ENCODE measurements at regions not wholly inside any gene's neighbourhood (a gene's known extent, or its start where the extent isn't known, plus 50 kb on each side); places are given as distances from the start of the nearest gene placed in this dataset.

DNA sequence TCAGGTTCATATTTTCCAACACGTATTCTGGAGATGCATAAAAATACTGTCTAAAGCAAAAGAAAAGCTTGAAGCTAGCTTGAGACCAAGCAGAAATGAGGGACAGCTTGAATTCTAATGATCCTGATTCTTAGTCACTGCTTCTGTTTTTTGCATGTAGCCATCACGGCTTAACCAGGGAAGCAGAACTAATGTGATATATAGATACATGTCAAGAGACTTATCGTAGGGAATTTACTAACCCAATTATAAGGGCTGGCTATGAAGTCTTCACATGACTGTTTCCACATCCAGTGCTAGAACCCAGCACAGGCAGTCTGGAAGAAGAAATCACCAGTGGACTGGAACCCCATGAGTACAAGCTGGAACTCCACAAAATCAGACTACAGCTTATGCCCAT, 85.2 kb upstream of the SLIT2 start:
- no peak for TF ChIP-seq POLR2A (IDR thresholded peaks at IDR 0.05; ENCODE audit: low read depth, low read length)
- no peak for TF ChIP-seq TAF1 (IDR thresholded peaks at IDR 0.05; ENCODE audit: borderline replicate concordance, low read depth, low read length)
- no peak for TF ChIP-seq POLR2AphosphoS5 (IDR thresholded peaks at IDR 0.05; ENCODE audit: low read depth, low read length)
